Astrocyte of the cerebellum (primary cell): ENCODE measurements at regions not wholly inside any gene's neighbourhood (a gene's known extent, or its start where the extent isn't known, plus 50 kb on each side); places are given as distances from the start of the nearest gene placed in this dataset.

Experiments
- DNase-seq: peaks from one replicate; pipeline ENCODE4 v3.0.0-alpha.2; 2011; ENCODE audit warnings: low read depth
- H3K4me3 ChIP-seq: 2 replicates; pipeline ENCODE4 v1.5.1; 2011; ENCODE audit warnings: mild to moderate bottlenecking, low read depth, low read length, moderate library complexity
- in situ Hi-C: cut with HindIII; loops from 2 replicates; pipeline ENCODE4 v1.10.0; 2017; ENCODE audit warnings: low sequenced_read_pairs
- TF ChIP-seq, protein P1 (sequence below): IDR thresholded peaks from 2 replicates; pipeline ENCODE4 v1.5.1; 2012; ENCODE audit warnings: low read length, low read depth, moderate library complexity, mild to moderate bottlenecking; ENCODE audit errors: missing control alignments

DNA sequence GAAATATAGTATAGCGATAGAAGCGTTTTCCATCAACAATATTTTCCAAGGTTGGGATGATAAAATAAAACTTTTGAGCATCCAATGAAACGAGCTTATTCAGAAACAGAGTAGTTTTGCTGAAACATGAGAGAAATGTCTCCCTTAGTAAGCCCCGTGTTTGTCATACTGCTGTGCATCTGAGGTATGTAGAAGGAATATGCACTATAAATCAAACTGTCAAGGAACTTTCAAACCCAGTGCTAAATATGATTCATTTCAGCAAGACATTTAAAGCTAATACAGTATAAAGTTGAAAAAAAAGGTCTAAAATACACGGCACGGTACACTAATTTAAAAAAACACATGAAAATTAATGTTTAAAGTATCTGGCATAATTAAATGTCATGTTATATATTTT lies 546.2 kb downstream of the SLITRK5 start:
- in situ Hi-C loops, result no loop called here
- TF ChIP-seq, protein P1, sequence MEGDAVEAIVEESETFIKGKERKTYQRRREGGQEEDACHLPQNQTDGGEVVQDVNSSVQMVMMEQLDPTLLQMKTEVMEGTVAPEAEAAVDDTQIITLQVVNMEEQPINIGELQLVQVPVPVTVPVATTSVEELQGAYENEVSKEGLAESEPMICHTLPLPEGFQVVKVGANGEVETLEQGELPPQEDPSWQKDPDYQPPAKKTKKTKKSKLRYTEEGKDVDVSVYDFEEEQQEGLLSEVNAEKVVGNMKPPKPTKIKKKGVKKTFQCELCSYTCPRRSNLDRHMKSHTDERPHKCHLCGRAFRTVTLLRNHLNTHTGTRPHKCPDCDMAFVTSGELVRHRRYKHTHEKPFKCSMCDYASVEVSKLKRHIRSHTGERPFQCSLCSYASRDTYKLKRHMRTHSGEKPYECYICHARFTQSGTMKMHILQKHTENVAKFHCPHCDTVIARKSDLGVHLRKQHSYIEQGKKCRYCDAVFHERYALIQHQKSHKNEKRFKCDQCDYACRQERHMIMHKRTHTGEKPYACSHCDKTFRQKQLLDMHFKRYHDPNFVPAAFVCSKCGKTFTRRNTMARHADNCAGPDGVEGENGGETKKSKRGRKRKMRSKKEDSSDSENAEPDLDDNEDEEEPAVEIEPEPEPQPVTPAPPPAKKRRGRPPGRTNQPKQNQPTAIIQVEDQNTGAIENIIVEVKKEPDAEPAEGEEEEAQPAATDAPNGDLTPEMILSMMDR, result no peak
- H3K4me3 ChIP-seq, result no peak overlapping the region
- DNase-seq, result no peak

DNA sequence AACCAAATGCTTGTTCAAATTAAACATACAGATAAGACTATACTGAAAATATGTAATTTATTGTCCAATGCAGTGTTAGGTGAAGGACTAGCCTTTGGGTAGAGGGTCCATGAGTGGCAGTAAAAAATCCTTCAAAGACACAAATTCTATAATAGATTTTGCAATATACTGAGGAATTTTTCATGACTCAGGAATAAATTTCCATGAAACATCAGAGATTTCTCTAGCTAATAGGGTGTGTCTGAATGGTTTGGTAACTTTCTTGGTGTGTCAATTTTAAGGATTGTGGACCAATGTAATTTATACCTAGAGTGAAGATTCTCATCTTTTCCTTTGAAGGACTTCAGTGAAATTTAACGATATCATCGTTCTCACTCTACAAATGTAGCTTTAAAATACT lies 546.7 kb downstream of the SLITRK5 start:
- in situ Hi-C loops, result no loop called here
- no peak for DNase-seq
- H3K4me3 ChIP-seq, result no peak overlapping the region
- TF ChIP-seq, protein P1, result no peak

DNA sequence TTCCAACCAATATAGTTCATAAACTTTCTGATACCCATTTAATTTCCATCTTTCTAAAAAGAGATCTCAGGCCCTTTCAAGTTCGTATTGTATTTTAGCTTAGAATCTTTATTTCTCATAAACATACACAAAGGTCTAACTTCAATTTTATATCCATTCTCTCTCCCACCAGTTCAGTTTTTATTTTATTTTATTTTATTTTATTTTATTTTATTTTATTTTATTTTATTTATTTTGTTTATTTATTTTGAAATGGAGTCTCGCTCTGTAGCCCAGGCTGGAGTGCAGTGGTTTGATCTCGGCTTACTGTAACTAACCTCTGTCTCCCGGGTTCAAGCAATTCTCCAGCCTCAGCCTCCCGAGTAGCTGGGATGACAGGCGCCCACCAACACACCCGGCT lies 552.8 kb downstream of the SLITRK5 start:
- in situ Hi-C loops, result no loop called here
- DNase-seq, result no peak

DNA sequence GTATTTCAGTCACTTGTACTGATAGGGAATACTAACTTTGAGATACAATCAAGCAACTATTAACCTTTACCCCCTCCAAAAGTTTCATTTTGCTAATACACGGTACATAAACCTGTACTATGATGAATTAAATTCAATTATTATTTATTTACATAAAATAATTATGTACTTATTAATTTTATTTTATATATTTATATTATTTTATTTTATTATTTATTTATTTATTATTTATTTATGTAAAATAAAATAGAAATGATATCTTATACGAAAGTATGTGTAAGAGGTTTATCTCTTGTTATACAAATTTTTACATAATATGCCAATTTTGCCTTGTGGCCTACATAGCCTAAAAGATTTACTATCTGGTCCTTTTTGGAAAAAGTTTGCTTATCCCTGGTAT lies 564.3 kb downstream of the SLITRK5 start:
- in situ Hi-C loops, result no loop called here
- no peak for DNase-seq
- no peak overlapping the region for H3K4me3 ChIP-seq
- TF ChIP-seq, protein P1, result no peak

More for the DNA sequence above, 552.8 kb downstream of the SLITRK5 start:
- TF ChIP-seq, protein P1, result no peak
- H3K4me3 ChIP-seq, result no peak overlapping the region

DNA sequence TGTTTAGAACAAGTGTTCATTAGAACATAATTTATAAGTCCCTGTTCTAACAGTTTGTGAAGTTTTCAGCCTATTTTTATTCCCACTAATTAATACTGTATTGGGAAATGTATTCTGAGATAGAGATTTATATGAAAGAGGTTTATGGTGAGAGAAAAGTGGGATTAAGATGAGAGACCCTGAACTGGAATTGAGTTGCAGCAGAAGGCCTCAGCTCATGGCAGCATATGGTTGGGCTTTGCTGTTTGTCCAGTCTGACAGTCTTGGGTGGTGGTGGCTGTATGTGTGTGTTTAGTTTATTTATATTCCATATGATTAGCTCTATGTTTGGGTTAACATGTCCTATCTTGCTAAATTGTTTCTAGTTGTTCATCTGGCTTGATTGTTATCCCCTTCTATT lies 575.1 kb downstream of the SLITRK5 start:
- TF ChIP-seq, protein P1, result no peak
- in situ Hi-C loops, result no loop called here
- H3K4me3 ChIP-seq, result no peak overlapping the region
- DNase-seq, result no peak

DNA sequence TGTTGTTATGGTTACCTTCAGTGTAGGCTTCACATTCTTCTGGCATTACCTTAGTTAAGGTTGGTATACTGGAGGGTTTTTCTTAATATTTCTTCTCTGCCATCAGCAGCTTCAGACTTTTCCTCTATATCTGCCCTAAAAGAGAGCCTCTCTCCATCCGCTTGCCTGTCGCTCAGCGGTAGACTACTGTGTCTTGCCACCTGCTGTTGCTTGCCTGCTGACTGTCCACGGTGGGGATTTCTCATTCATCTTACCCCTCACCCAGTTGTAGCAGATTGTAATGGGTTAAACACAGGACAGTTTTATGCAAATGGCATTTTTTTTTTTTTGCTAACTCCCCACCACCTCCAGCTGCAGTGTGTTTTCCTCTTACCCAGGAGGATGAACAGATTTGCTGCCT lies 577.2 kb downstream of the SLITRK5 start:
- DNase-seq, result no peak
- TF ChIP-seq, protein P1, result no peak
- in situ Hi-C loops, result no loop called here
- H3K4me3 ChIP-seq, result no peak overlapping the region

DNA sequence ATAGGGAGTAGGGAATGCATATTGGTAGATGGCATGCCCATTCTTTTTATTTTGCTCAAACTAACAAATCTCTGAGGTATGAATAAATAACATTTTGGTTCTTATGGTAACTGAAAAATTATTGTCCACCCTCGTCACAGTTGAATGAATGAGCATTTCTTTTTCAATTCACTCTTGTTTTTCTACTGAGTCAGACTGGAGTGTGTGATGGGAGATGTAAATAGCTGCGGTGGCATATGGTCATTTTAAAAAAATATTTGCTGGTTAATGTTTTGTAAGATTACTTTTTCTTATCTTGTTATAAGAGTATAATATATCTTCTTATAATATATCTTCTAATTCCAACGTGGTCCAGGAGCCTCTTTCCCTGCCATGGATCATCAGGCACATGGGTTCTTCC lies 586.5 kb downstream of the SLITRK5 start:
- in situ Hi-C loops, result no loop called here
- TF ChIP-seq, protein P1, result no peak
- H3K4me3 ChIP-seq, result no peak overlapping the region
- DNase-seq, result no peak
